HEK293 (cell line): ENCODE measurements at regions not wholly inside any gene's neighbourhood (a gene's known extent, or its start where the extent isn't known, plus 50 kb on each side); places are given as distances from the start of the nearest gene placed in this dataset.

ENCODE experiments used
- CTCF ChIA-PET: fragments of 350-600 bp; formaldehyde crosslinking; extraction: SDS; loops from one replicate; lab custom pipeline; 2021; ENCODE audit warnings: antibody characterized with exemption; lab: Yijun Ruan, JAX
- POLR2A ChIA-PET: fragments of 300-600 bp; formaldehyde crosslinking; extraction: SDS; loops from one replicate; lab custom pipeline; 2020; ENCODE audit warnings: antibody characterized with exemption, inconsistent platforms; lab: Yijun Ruan, JAX
- H3K27ac ChIP-seq: fragments of 200-500 bp; sonication (Bioruptor generic); 2 replicates; pipeline ENCODE4 v1.5.1; 2014; ENCODE audit warnings: low read depth, low read length, control low read depth, inconsistent platforms; ENCODE audit errors: extremely low read depth
- H3K36me3 ChIP-seq, 2 experiments: fragments of 200-500 bp in 1 of 2; sonication (Bioruptor generic) in 1 of 2; 1 replicate in 1 of 2; 2 replicates in 1 of 2; pipeline ENCODE4 v1.5.1; 2014 to 2017; ENCODE audit warnings: inconsistent platforms in 2 of 2, low read length in 2 of 2; ENCODE audit not compliant: control insufficient read depth in 2 of 2, insufficient read depth in 1 of 2
- H3K4me1 ChIP-seq: fragments of 200-500 bp; sonication (Bioruptor generic); 2 replicates; pipeline ENCODE4 v1.5.1; 2014; ENCODE audit warnings: mild to moderate bottlenecking, low read length, inconsistent platforms; ENCODE audit not compliant: control insufficient read depth, insufficient read depth
- H3K4me3 ChIP-seq: 2 replicates; pipeline ENCODE4 v1.5.1; 2011; ENCODE audit warnings: low read depth, mild to moderate bottlenecking, control low read depth, low read length, moderate library complexity
- H3K9me3 ChIP-seq: fragments of 200-500 bp; sonication (Bioruptor generic); 2 replicates; pipeline ENCODE4 v1.5.1; 2014; ENCODE audit warnings: low read depth, low read length, inconsistent platforms; ENCODE audit not compliant: control insufficient read depth, insufficient read depth
- EGR2 ChIP-seq: fragments of 450-650 bp; formaldehyde crosslinking; IDR thresholded peaks from 2 replicates; pipeline ENCODE4 v1.5.1; 2016; ENCODE audit warnings: low read depth, missing biosample characterization, missing genetic modification characterization
- GFI1B ChIP-seq: fragments of 450-650 bp; formaldehyde crosslinking; IDR thresholded peaks from 2 replicates; pipeline ENCODE4 v1.5.1; 2016; ENCODE audit warnings: missing biosample characterization, missing genetic modification characterization
- IKZF3 ChIP-seq: fragments of 450-650 bp; IDR thresholded peaks from 2 replicates; pipeline ENCODE4 v1.5.0; 2018; ENCODE audit warnings: missing biosample characterization, mild to moderate bottlenecking, missing genetic modification characterization, moderate library complexity
- MZF1 ChIP-seq: fragments of 450-650 bp; formaldehyde crosslinking; IDR thresholded peaks from 2 replicates; pipeline ENCODE4 v1.5.1; 2017; ENCODE audit warnings: missing biosample characterization, missing genetic modification characterization, borderline replicate concordance
- OSR2 ChIP-seq: fragments of 450-650 bp; formaldehyde crosslinking; IDR thresholded peaks from 2 replicates; pipeline ENCODE4 v1.5.1; 2016; ENCODE audit warnings: missing biosample characterization, missing genetic modification characterization
- PRDM4 ChIP-seq: fragments of 450-650 bp; formaldehyde crosslinking; IDR thresholded peaks from 2 replicates; pipeline ENCODE4 v1.5.1; 2017; ENCODE audit warnings: missing biosample characterization, missing genetic modification characterization
- SALL2 ChIP-seq: fragments of 450-650 bp; formaldehyde crosslinking; IDR thresholded peaks from 2 replicates; pipeline ENCODE4 v1.5.0; 2017; ENCODE audit warnings: missing biosample characterization, mild to moderate bottlenecking, missing genetic modification characterization, borderline replicate concordance
- TCF7L2 ChIP-seq: IDR thresholded peaks from 2 replicates; pipeline ENCODE4 v1.6.1; 2011; ENCODE audit warnings: low read depth, mild to moderate bottlenecking, inconsistent platforms, low read length, moderate library complexity, borderline replicate concordance
- TSHZ1 ChIP-seq: fragments of 450-650 bp; formaldehyde crosslinking; IDR thresholded peaks from 2 replicates; pipeline ENCODE4 v1.5.1; 2016; ENCODE audit warnings: missing biosample characterization, missing genetic modification characterization, borderline replicate concordance
- ZFHX2 ChIP-seq: fragments of 450-650 bp; formaldehyde crosslinking; conservative IDR thresholded peaks from 2 replicates; pipeline ENCODE4 v1.5.1; 2016; ENCODE audit warnings: missing biosample characterization, missing genetic modification characterization
- ZFP41 ChIP-seq: fragments of 450-650 bp; formaldehyde crosslinking; IDR thresholded peaks from 2 replicates; pipeline ENCODE4 v1.5.1; 2016; ENCODE audit warnings: missing biosample characterization, missing genetic modification characterization, borderline replicate concordance
- ZFP69B ChIP-seq: fragments of 450-650 bp; formaldehyde crosslinking; IDR thresholded peaks from 2 replicates; pipeline ENCODE4 v1.5.1; 2016; ENCODE audit warnings: missing biosample characterization, missing genetic modification characterization
- ZNF324 ChIP-seq: fragments of 450-650 bp; formaldehyde crosslinking; IDR thresholded peaks from 2 replicates; pipeline ENCODE4 v1.5.1; 2016; ENCODE audit warnings: missing biosample characterization, missing genetic modification characterization
- ZNF341 ChIP-seq: fragments of 450-650 bp; formaldehyde crosslinking; IDR thresholded peaks from 2 replicates; pipeline ENCODE4; 2016; ENCODE audit warnings: low read depth, missing biosample characterization, missing genetic modification characterization
- ZNF354C ChIP-seq: fragments of 450-650 bp; formaldehyde crosslinking; IDR thresholded peaks from 2 replicates; pipeline ENCODE4 v1.5.1; 2016; ENCODE audit warnings: missing biosample characterization, missing genetic modification characterization, low read depth, borderline replicate concordance
- ZNF544 ChIP-seq: fragments of 450-650 bp; formaldehyde crosslinking; IDR thresholded peaks from 2 replicates; pipeline ENCODE4 v1.5.0; 2017; ENCODE audit warnings: missing biosample characterization, missing genetic modification characterization
- ZNF596 ChIP-seq: fragments of 450-650 bp; IDR thresholded peaks from 2 replicates; pipeline ENCODE4 v1.5.0; 2018; ENCODE audit warnings: missing biosample characterization, mild to moderate bottlenecking, missing genetic modification characterization, moderate library complexity
- ZNF654 ChIP-seq: fragments of 450-650 bp; formaldehyde crosslinking; IDR thresholded peaks from 2 replicates; pipeline ENCODE4 v1.5.1; 2016; ENCODE audit warnings: low read depth, missing biosample characterization, missing genetic modification characterization
- ZNF76 ChIP-seq: fragments of 450-650 bp; formaldehyde crosslinking; IDR thresholded peaks from 2 replicates; pipeline ENCODE4; 2016; ENCODE audit warnings: low read depth, missing biosample characterization, missing genetic modification characterization, borderline replicate concordance
- ZNF791 ChIP-seq: fragments of 450-650 bp; formaldehyde crosslinking; IDR thresholded peaks from 2 replicates; pipeline ENCODE4 v1.5.1; 2016; ENCODE audit warnings: missing biosample characterization, missing genetic modification characterization
- ZNF830 ChIP-seq: fragments of 450-650 bp; IDR thresholded peaks from 2 replicates; pipeline ENCODE4 v1.5.0; 2018; ENCODE audit warnings: missing biosample characterization, missing genetic modification characterization, low read depth, mild to moderate bottlenecking, moderate library complexity
- ZSCAN23 ChIP-seq: fragments of 450-650 bp; formaldehyde crosslinking; IDR thresholded peaks from 2 replicates; pipeline ENCODE4 v1.5.1; 2016; ENCODE audit warnings: missing biosample characterization, missing genetic modification characterization
- TF ChIP-seq, protein P1 (sequence below): fragments of 450-650 bp; formaldehyde crosslinking; IDR thresholded peaks from 2 replicates; pipeline ENCODE4 v1.5.1; 2016; ENCODE audit warnings: missing biosample characterization, missing genetic modification characterization

GRCh38 chr3:124207873-124208485 is 216.1 kb upstream of the ROPN1 start:
- no peaks in the 10 kb centered on the region for H3K36me3 ChIP-seq
- no peak overlapping the region for H3K4me3 ChIP-seq
- H3K9me3 ChIP-seq = no peaks in the 10 kb centered on the region
- ChIA-PET POLR2A (no interaction called here), CTCF (interaction anchor here (0.7 to 1.6 kb wide), 3 partner anchors 12 to 73 kb away, joined by 3 to 5 read pairs (median 4); no protein-coding TSS in a partner anchor)
- TF ChIP-seq GFI1B (tag by site-specific recombination) (no peak), ZNF830 (no peak), ZNF341 (tag by site-specific recombination) (no peak), ZNF354C (tag by site-specific recombination) (no peak), SALL2 (tag by site-specific recombination) (no peak), ZNF544 (tag by site-specific recombination) (no peak), TCF7L2 (no peak), OSR2 (tag by site-specific recombination) (no peak), IKZF3 (no peak), ZFP41 (tag by site-specific recombination) (no peak), MZF1 (tag by site-specific recombination) (no peak)
- H3K27ac ChIP-seq = no peak overlapping the region
- no peaks in the 10 kb centered on the region for H3K4me1 ChIP-seq

GRCh38 chr3:124209426-124209825 is 217.5 kb upstream of the ROPN1 start:
- Histone ChIP-seq H3K4me3 (no peak overlapping the region), H3K4me1 (no peaks in the 10 kb centered on the region), H3K36me3 (no peaks in the 10 kb centered on the region)
- POLR2A ChIA-PET = no interaction called here
- no peak for TF ChIP-seq OSR2 (tag by site-specific recombination)
- TF ChIP-seq ZFHX2 (tag by site-specific recombination) = no peak
- no peak for TF ChIP-seq ZNF324 (tag by site-specific recombination)
- TF ChIP-seq ZNF654 = no peak
- TF ChIP-seq ZSCAN23 (tag by site-specific recombination) = no peak
- no peak for TF ChIP-seq TSHZ1
- no peak for TF ChIP-seq ZNF596 (tag by site-specific recombination)
- TF ChIP-seq, all 188 proteins: peak for 0
- Histone ChIP-seq H3K27ac (no peak overlapping the region), H3K9me3 (no peaks in the 10 kb centered on the region)
- CTCF ChIA-PET = interaction anchor here (1.6 kb wide), 1 partner anchor 10 kb away, joined by 5 read pairs; no protein-coding TSS in a partner anchor

DNA sequence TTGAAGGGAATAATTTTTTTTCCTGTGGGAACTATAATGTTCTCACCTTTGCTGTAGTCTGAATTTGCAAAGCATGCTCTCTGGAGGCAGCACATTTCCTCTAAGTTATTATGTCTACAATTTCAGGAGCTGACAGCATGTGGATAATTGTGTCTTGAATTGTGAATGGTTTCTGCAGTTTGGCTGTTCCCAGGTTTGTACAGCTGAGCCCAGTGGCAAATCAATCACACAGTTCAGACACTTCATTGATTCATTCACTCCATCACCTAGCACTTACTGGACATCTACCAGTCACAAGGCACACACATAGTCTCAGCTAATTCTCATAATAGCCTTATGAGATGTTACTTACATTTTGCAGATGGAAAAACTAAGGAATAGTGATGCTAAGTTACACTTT is 219.0 kb upstream of the ROPN1 start:
- Histone ChIP-seq H3K36me3 (no peaks in the 10 kb centered on the region), H3K4me1 (no peaks in the 10 kb centered on the region), H3K9me3 (no peaks in the 10 kb centered on the region), H3K4me3 (no peak overlapping the region), H3K27ac (no peak overlapping the region)
- CTCF ChIA-PET = no interaction called here
- POLR2A ChIA-PET = no interaction called here
- no peak for TF ChIP-seq PRDM4 (tag by site-specific recombination)
- no peak for TF ChIP-seq ZFP69B
- TF ChIP-seq ZNF76 (tag by site-specific recombination) = no peak
- TF ChIP-seq, protein P1, sequence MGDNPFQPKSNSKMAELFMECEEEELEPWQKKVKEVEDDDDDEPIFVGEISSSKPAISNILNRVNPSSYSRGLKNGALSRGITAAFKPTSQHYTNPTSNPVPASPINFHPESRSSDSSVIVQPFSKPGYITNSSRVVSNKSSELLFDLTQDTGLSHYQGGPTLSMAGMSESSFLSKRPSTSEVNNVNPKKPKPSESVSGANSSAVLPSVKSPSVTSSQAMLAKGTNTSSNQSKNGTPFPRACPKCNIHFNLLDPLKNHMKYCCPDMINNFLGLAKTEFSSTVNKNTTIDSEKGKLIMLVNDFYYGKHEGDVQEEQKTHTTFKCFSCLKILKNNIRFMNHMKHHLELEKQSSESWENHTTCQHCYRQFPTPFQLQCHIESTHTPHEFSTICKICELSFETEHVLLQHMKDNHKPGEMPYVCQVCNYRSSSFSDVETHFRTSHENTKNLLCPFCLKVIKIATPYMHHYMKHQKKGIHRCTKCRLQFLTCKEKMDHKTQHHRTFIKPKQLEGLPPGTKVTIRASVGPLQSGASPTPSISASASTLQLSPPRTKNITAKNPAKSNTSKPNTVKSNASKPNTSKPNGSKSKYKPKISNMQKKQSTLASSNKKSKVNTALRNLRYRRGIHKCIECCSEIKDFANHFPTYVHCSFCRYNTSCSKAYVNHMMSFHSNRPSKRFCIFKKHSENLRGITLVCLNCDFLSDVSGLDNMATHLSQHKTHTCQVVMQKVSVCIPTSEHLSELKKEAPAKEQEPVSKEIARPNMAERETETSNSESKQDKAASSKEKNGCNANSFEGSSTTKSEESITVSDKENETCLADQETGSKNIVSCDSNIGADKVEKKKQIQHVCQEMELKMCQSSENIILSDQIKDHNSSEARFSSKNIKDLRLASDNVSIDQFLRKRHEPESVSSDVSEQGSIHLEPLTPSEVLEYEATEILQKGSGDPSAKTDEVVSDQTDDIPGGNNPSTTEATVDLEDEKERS (tag by site-specific recombination) = no peak
- TF ChIP-seq EGR2 = no peak
- no peak for TF ChIP-seq ZNF791 (tag by site-specific recombination)
